Stomach smooth muscle (tissue), 2 donors: ENCODE measurements at regions not wholly inside any gene's neighbourhood (a gene's known extent, or its start where the extent isn't known, plus 50 kb on each side); places are given as distances from the start of the nearest gene placed in this dataset.

Experiments
- H3K27ac ChIP-seq: one replicate; pipeline ENCODE4 v1.7.0; 2013; ENCODE audit warnings: mild to moderate bottlenecking, low read length, inconsistent platforms
- H3K27me3 ChIP-seq, 2 donors: one replicate each; pipeline ENCODE4 v1.7.0; 2013; ENCODE audit warnings: low read length in 2 of 2; ENCODE audit not compliant: insufficient read depth in 2 of 2, control insufficient read depth in 1 of 2
- H3K36me3 ChIP-seq, 2 donors: one replicate each; pipeline ENCODE4 v1.7.0; 2013; ENCODE audit warnings: low read length in 2 of 2; ENCODE audit not compliant: control insufficient read depth in 2 of 2, insufficient read depth in 2 of 2
- H3K4me1 ChIP-seq: one replicate; pipeline ENCODE4 v1.7.0; 2013; ENCODE audit warnings: low read length; ENCODE audit not compliant: control insufficient read depth, insufficient read depth
- H3K4me3 ChIP-seq, 2 donors: one replicate each; pipeline ENCODE4 v1.7.0; 2013; ENCODE audit warnings: low read length in 2 of 2
- H3K9ac ChIP-seq, 2 donors: one replicate each; pipeline ENCODE4 v1.7.0; 2013; ENCODE audit warnings: low read length in 2 of 2, mild to moderate bottlenecking in 1 of 2
- H3K9me3 ChIP-seq, 2 donors: one replicate each; pipeline ENCODE4 v1.7.0; 2013; ENCODE audit warnings: low read length in 2 of 2; ENCODE audit not compliant: control insufficient read depth in 2 of 2
- donor health status: healthy.
- donor health status: Pancreatic carcinoma.

DNA sequence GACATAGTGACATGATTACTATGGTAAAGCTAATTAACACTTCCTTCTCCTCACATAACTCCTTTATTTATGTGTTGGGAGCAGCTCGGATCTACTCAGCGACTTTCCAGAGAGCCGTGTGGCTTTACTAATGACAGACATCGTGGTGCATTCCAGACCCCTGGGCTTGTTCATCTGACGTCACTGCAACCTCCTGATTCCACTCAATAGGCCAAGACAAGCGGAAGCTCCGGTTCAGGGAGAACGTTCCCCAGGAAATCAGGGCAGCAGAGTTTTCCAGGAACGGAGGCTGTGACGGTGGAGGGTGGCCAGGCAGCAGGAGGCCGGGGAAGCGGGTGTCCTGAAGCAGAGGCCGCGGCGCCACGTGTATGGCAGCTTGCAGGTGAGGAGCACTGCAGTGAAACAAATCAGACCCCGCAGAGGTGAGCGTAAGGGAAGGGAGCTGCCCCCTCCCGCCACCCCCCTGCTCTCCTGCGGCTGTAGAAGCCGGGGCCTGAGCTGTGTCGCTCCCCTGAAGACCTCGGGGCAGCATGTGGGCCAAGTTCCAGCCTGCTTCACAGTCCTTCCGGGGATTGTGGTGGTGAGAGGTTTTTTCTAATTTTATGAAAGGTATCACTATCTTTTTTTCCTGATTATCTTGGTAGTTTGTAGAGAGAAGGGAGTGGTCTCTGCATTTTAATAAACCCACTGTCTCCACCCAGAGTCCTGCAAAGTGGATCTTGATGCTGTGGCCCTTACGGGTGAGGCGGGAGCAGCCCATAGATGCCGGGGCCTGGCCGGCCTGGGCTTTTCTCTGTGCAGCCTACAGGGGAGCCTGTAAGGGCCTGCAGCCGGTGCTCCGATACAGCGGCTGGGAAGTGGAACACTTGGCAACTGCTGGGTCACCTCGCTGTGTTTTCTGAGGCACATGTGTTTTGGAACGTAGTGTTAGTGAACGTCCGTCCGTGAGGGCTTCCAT lies 220.4 kb upstream of the IRX4 start:
- Histone ChIP-seq H3K36me3 (no peaks in the 10 kb centered on the region), H3K9me3 (peaks cover 3 to 6% of the 10 kb centered on the region in 2 donors), H3K9ac (no peak overlapping the region), H3K27ac (no peak overlapping the region), H3K4me1 (no peaks in the 10 kb centered on the region), H3K4me3 (no peak overlapping the region), H3K27me3 (peaks cover 0 to 2% of the 10 kb centered on the region in 2 donors)

GRCh38 chr5:2101685-2102084 lies 219.0 kb upstream of the IRX4 start:
- Histone ChIP-seq H3K4me3 (no peak overlapping the region), H3K9ac (no peak overlapping the region), H3K9me3 (peaks cover 3 to 6% of the 10 kb centered on the region in 2 donors), H3K4me1 (no peaks in the 10 kb centered on the region), H3K36me3 (no peaks in the 10 kb centered on the region), H3K27me3 (peaks cover 0 to 2% of the 10 kb centered on the region in 2 donors), H3K27ac (no peak overlapping the region)

- peaks cover 0 to 3% of the 10 kb centered on the region in 2 donors for H3K9me3 ChIP-seq
These were observed 214.3 kb upstream of the IRX4 start for GRCh38 chr5:2096887-2097505.

DNA sequence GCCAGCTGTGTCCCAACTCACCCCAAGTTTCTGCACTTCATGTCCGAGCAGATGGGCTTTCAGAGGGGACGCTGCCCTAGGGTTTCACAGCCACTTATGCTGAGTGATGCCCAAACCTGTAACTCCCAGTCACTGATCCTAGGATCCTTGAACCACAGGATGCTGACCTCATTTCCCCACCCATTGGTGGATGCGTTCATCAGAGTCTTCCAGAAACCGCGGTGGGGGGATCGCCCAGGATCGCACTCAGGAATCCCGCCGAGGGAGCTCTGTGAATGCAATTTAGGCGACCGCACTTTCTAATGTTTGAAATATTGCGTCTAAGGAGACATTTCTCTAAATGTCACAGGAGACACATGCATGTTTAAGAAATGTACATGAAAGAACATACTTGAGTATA lies 212.3 kb upstream of the IRX4 start:
- Histone ChIP-seq H3K9ac (no peak overlapping the region), H3K27ac (no peak overlapping the region), H3K4me3 (no peak overlapping the region), H3K27me3 (no peaks in the 10 kb centered on the region), H3K4me1 (no peaks in the 10 kb centered on the region), H3K36me3 (no peaks in the 10 kb centered on the region), H3K9me3 (peaks cover 0 to 3% of the 10 kb centered on the region in 2 donors)

More at GRCh38 chr5:2096887-2097505, 214.3 kb upstream of the IRX4 start:
- Histone ChIP-seq H3K27ac (no peak overlapping the region), H3K4me3 (no peak overlapping the region), H3K36me3 (no peaks in the 10 kb centered on the region), H3K9ac (no peak overlapping the region), H3K27me3 (peaks cover 0 to 2% of the 10 kb centered on the region in 2 donors), H3K4me1 (no peaks in the 10 kb centered on the region)

GRCh38 chr5:2094616-2094995 lies 211.9 kb upstream of the IRX4 start:
- H3K27ac ChIP-seq = peak overlapping the region; percentile 41

DNA sequence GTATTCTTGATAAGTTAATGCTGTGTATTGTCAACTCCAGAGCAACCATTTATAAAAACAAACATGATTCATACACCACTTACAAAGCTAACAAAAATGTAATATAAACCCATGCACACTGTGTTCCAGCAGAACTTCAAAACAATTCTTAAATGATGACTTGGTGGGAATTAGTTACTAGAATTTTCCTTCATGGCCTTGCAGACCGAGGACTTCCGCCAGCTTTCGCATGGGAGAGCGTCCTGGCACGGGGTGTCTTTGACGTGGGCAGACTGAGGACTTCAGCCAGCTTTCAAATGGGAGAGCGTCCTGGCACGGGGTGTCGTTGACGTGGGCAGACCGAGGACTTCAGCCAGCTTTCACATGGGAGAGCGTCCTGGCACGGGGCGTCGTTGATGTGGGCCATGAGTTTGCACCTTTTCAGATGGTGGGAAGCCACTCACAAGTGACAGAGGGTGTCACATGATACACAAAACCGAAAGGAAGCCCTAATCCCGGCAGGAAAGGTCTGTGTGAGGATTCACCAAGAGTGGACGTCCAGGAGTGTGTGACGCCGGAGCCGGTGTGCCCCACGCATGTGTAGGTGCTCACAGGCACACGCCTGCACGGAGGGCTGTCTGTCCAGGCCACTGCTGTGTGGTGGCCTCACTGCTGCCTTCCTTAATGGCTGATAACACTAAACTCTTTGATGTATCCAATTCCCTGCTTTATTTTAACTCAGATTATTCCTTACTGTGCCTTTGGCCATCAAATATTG lies 211.3 kb upstream of the IRX4 start:
- H3K4me3 ChIP-seq = no peak overlapping the region
- H3K9ac ChIP-seq = no peak overlapping the region
- H3K27ac ChIP-seq = peak overlapping the region; percentile 41
- H3K4me1 ChIP-seq = no peaks in the 10 kb centered on the region
- H3K36me3 ChIP-seq = no peaks in the 10 kb centered on the region
- no peaks in the 10 kb centered on the region for H3K27me3 ChIP-seq
- H3K9me3 ChIP-seq = no peaks in the 10 kb centered on the region

More at GRCh38 chr5:2094616-2094995, 211.9 kb upstream of the IRX4 start:
- peaks cover 0 to 3% of the 10 kb centered on the region in 2 donors for H3K9me3 ChIP-seq
- no peaks in the 10 kb centered on the region for H3K4me1 ChIP-seq
- no peaks in the 10 kb centered on the region for H3K27me3 ChIP-seq
- no peak overlapping the region for H3K9ac ChIP-seq
- H3K36me3 ChIP-seq = no peaks in the 10 kb centered on the region
- H3K4me3 ChIP-seq = no peak overlapping the region

GRCh38 chr5:2091921-2092320 lies 209.2 kb upstream of the IRX4 start:
- Histone ChIP-seq H3K9me3 (peaks cover 0 to 3% of the 10 kb centered on the region in 2 donors), H3K36me3 (no peaks in the 10 kb centered on the region), H3K4me1 (no peaks in the 10 kb centered on the region), H3K4me3 (no peak overlapping the region), H3K27me3 (no peaks in the 10 kb centered on the region), H3K27ac (no peak overlapping the region), H3K9ac (no peak overlapping the region)

DNA sequence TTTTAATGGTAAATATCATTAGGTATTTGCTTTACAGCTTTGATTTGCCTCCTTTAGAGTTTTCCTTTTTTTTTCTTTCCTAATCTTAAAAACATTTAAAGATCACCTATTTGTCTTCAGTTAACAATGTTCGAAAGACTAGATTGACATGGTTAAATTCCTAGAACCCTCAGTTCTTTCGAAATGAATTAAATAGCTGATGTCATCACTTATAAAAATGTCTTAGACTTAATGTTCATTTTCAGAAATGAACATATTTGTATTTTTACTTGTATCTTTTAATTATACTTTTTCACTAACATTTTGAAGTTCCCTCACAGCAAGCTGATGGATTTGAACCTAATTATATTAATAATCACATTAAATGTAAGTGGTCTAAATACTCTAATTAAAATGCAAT lies 205.3 kb upstream of the IRX4 start:
- Histone ChIP-seq H3K9me3 (peaks cover 0 to 3% of the 10 kb centered on the region in 2 donors), H3K36me3 (no peaks in the 10 kb centered on the region)

DNA sequence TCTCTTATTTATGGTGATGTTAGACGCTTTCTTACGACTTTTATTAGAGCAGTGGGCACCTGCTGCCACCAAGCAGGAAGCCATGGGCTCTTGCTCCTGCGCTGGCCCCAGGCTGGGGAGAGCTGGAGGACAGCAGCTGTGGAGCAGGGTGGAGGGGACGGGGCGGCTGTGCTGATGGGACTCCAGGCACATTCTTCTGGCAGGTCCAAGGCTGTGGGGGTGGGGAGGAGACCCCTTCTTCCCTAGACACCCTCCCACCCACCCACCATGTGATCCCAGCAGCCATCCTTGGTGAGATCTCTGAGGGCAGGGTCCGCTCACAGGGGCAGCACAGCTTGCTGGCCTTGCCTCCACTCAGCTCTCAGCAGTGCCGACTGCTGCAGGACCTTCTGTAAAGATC lies 192.6 kb upstream of the IRX4 start:
- Histone ChIP-seq H3K4me1 (no peaks in the 10 kb centered on the region), H3K27ac (no peak overlapping the region), H3K36me3 (no peaks in the 10 kb centered on the region), H3K9ac (no peak overlapping the region), H3K27me3 (no peaks in the 10 kb centered on the region), H3K9me3 (no peaks in the 10 kb centered on the region), H3K4me3 (no peak overlapping the region)

More for the DNA sequence above, 205.3 kb upstream of the IRX4 start:
- Histone ChIP-seq H3K4me3 (no peak overlapping the region), H3K4me1 (no peaks in the 10 kb centered on the region), H3K27me3 (no peaks in the 10 kb centered on the region), H3K9ac (no peak overlapping the region), H3K27ac (no peak overlapping the region)

GRCh38 chr5:2071562-2071961 lies 188.8 kb upstream of the IRX4 start:
- Histone ChIP-seq H3K27me3 (no peaks in the 10 kb centered on the region), H3K9me3 (no peaks in the 10 kb centered on the region), H3K27ac (no peak overlapping the region), H3K4me3 (no peak overlapping the region), H3K36me3 (no peaks in the 10 kb centered on the region), H3K4me1 (no peaks in the 10 kb centered on the region), H3K9ac (no peak overlapping the region)
